Central memory CD8-positive, alpha-beta T cell (primary cell): ENCODE measurements at regions not wholly inside any gene's neighbourhood (a gene's known extent, or its start where the extent isn't known, plus 50 kb on each side); places are given as distances from the start of the nearest gene placed in this dataset.

Experiments
- ATAC-seq: fragments of 150-1000 bp; cut with Tn5 transposase; replicated peaks from 2 replicates; pipeline ENCODE4 v1.10.0; 2022; ENCODE audit warnings: mild to moderate bottlenecking, moderate FRiP score, moderate number of reproducible peaks; ENCODE audit not compliant: poor library complexity, severe bottlenecking; ENCODE audit errors: extremely low read depth
- DNase-seq, 2 donors: peaks; one replicate each; pipeline ENCODE4 v3.0.0; 2021; ENCODE audit warnings: low spot score in 2 of 2
- H3K27ac Mint-ChIP-seq: one replicate; pipeline ENCODE4 v1.8.0; 2022; ENCODE audit warnings: low read depth, mild to moderate bottlenecking, moderate library complexity, mixed read lengths
- H3K27me3 Mint-ChIP-seq: one replicate; pipeline ENCODE4 v1.8.0; 2022; ENCODE audit warnings: mixed read lengths
- H3K36me3 Mint-ChIP-seq: one replicate; pipeline ENCODE4 v1.8.0; 2022; ENCODE audit warnings: mild to moderate bottlenecking, moderate library complexity, mixed read lengths; ENCODE audit not compliant: insufficient read depth
- H3K4me1 Mint-ChIP-seq: one replicate; pipeline ENCODE4 v1.8.0; 2022; ENCODE audit warnings: mixed read lengths
- H3K4me3 Mint-ChIP-seq: one replicate; pipeline ENCODE4 v1.8.0; 2022; ENCODE audit warnings: mild to moderate bottlenecking, moderate library complexity, mixed read lengths
- H3K9me3 Mint-ChIP-seq: one replicate; pipeline ENCODE4 v1.8.0; 2022; ENCODE audit warnings: mixed read lengths

DNA sequence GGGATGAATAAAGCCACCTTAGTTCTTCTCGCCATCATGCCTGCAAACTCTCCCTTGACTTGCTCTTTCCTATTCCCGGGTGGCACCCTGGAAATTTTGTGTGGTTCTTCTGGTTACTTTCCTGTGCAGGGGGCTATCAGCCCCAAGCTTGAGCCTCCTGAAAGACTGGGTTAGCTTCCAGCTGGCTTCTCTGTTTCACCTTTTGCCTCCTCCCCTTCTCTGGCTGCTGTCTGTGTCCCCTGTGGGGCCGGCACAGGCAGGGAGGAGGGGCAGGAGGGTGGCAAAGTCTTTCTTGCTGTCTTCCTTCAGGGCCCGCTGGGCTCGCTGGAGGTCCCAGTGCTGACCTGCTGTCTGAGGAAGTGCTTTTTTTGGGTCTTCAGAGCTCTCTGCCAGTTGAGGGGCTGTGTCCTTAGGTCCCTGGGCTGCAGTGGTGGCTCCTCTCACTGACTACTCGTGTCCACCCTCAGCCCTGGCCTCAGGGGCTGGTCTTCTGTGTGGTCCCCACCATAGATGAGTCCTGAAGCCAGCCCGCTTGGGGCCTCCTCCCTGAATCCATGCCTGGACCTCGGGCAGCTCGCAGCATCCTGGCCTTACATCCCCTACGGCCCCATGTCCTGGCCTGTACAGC is 196.5 kb downstream of the KLF13 start:
- Mint-ChIP-seq H3K36me3 (no peaks in the 10 kb centered on the region), H3K27me3 (peaks cover 18% of the 10 kb centered on the region)

DNA sequence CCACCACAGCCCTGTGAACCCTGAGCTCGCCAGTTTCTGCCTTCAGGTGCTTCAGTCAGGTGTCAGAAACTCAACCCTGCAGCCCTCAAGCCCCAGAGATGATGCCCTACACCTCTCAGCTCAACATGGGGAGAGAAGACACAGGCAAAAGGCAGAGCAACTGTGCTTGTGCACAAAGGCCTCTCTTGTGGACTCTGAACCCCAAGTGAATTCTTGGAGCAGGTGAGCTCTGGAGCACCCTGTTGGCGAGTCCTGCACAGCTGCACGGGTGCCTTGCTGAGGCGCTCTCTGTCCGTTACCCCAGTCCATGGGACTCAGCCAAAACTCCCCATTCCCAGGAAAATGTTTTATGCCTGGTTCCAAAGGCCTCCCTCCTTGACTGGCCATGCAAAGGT is 197.0 kb downstream of the KLF13 start:
- Mint-ChIP-seq H3K4me1 (no peaks in the 10 kb centered on the region), H3K27me3 (peaks cover 23% of the 10 kb centered on the region), H3K36me3 (no peaks in the 10 kb centered on the region), H3K27ac (no peak overlapping the region), H3K9me3 (no peaks in the 10 kb centered on the region), H3K4me3 (no peak overlapping the region)
- DNase-seq (no peak), ATAC-seq (no peak)

More for the DNA sequence above, 196.5 kb downstream of the KLF13 start:
- Mint-ChIP-seq H3K27ac (no peak overlapping the region), H3K4me1 (no peaks in the 10 kb centered on the region), H3K9me3 (no peaks in the 10 kb centered on the region), H3K4me3 (no peak overlapping the region)
- ATAC-seq (no peak), DNase-seq (no peak)

DNA sequence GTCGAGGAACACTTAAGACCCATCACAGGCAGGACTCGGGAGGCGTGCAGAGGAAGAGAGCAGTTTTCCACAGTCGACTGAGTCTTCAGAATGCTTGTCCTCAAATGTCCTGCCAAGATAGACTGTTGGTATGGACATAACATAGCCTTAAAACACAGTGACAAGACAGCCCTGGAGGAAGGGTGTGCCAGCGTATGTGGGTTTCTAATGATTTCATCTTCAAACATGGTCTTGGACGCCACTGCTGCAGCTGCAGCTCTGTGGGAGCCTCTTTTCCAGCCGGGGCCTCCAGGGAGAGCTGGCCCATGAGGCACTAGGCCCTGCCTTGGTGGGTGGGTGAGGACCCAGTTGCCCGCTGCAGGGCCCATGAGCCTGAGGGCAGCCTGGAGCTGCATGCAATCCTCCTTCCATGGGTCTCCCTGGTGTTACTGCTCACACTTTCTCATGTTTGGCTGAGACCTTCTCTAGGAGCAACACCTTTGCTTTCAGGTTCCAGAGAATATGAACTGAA is 198.6 kb downstream of the KLF13 start:
- H3K27me3 Mint-ChIP-seq = peaks cover 39% of the 10 kb centered on the region
- no peak overlapping the region for H3K27ac Mint-ChIP-seq
- H3K4me3 Mint-ChIP-seq = no peak overlapping the region
- H3K36me3 Mint-ChIP-seq = no peaks in the 10 kb centered on the region
- ATAC-seq (no peak), DNase-seq (no peak)
- H3K9me3 Mint-ChIP-seq = no peaks in the 10 kb centered on the region
- H3K4me1 Mint-ChIP-seq = no peaks in the 10 kb centered on the region

DNA sequence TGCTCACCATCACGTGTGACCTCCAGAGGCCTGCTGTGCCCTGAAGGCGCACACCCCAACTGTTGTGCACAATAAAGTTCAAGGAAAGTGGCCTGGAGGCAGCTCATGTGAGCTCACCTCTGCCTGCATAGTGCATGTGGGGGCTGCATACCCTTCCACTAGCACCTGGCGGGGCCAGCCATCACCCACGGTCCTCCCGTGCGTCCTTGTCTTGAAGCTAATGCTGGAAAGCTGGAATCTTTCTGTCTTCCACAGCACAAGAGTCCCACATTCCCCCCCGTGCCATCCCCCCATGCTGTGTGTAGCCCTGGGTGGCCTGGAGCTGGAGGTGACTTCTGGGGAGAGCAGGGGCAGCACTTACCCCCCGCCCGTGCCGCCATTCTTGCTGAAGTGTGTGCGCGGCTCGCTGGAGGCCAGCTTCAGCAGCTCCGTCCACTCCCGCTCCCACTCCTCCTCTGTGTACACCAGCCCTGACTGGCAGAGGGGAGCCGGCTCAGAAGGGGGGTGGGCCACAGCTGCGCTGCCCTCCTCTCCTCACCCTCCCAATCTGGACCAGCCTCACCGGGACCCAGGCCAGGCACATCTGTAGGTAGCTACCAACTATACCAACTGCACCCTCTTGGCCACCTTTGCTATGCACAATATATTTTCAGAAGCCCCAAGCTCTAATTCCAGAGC is 199.5 kb downstream of the KLF13 start:
- DNase-seq (peak in 1 of 2 donors; percentile 11), ATAC-seq (no peak)
- H3K4me3 Mint-ChIP-seq = no peak overlapping the region
- H3K27me3 Mint-ChIP-seq = peaks cover 48% of the 10 kb centered on the region
- no peaks in the 10 kb centered on the region for H3K9me3 Mint-ChIP-seq
- no peaks in the 10 kb centered on the region for H3K4me1 Mint-ChIP-seq
- H3K36me3 Mint-ChIP-seq = no peaks in the 10 kb centered on the region
- no peak overlapping the region for H3K27ac Mint-ChIP-seq

DNA sequence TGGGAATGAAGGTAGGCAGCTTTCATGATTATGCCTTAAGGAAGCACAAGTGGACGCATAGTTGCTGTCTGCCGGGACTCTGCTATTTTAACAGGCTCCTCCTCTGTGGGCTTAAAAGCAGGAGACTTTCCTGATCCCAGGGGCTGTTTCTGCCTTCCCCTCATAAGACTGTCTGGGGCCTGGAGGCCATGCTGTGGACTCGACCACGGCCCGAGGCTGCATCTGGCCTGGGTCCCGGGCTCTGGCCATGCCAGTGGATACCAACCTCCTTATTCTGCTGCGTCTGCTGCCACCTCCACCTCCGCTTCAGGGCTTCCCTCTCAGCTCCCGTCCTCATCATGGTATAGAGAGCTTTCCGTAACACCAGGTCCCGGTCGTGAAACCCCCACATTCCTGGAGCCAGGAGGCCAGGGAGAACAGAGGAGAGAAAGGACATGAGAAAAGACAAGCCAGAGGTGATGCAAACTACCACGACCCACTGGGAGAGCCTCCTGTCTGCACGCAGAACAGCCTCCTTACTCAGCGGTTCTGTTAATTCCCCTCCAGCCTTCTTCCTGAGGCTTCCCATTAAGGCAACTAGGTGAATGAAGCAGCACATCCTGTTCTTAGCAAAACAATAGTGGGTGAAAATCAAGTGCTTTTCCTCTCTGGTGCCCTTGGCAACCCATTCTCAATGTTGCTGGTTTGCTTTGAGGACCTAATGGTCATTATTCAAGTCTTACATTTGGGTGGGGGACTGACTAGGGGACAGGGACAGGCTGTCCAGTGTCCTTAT is 200.5 kb downstream of the KLF13 start:
- Mint-ChIP-seq H3K4me3 (no peak overlapping the region), H3K27me3 (peaks cover 58% of the 10 kb centered on the region), H3K36me3 (no peaks in the 10 kb centered on the region), H3K9me3 (no peaks in the 10 kb centered on the region), H3K4me1 (no peaks in the 10 kb centered on the region), H3K27ac (no peak overlapping the region)
- ATAC-seq = no peak
- DNase-seq = no peak

DNA sequence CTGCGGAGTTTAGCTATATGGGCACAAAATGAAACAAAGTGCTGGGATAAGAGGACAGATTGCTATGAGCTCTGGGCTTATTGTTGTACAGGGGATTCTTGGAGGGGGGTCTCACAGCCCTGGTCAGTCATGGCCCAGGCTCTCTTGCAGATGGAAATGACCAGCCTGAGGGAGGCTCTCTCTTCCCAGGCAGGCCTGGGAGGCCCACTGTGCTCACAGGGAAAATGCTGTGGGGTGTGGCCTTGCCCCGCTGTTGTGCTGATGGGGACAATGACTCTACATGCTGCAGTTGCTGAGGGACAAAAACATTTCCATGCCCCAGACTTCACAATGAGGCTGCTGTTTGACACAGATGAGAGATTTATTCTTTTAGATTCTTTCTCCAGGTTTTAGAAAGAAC is 202.2 kb downstream of the KLF13 start:
- peaks cover 69% of the 10 kb centered on the region for H3K27me3 Mint-ChIP-seq
- no peaks in the 10 kb centered on the region for H3K36me3 Mint-ChIP-seq
- no peak for ATAC-seq

DNA sequence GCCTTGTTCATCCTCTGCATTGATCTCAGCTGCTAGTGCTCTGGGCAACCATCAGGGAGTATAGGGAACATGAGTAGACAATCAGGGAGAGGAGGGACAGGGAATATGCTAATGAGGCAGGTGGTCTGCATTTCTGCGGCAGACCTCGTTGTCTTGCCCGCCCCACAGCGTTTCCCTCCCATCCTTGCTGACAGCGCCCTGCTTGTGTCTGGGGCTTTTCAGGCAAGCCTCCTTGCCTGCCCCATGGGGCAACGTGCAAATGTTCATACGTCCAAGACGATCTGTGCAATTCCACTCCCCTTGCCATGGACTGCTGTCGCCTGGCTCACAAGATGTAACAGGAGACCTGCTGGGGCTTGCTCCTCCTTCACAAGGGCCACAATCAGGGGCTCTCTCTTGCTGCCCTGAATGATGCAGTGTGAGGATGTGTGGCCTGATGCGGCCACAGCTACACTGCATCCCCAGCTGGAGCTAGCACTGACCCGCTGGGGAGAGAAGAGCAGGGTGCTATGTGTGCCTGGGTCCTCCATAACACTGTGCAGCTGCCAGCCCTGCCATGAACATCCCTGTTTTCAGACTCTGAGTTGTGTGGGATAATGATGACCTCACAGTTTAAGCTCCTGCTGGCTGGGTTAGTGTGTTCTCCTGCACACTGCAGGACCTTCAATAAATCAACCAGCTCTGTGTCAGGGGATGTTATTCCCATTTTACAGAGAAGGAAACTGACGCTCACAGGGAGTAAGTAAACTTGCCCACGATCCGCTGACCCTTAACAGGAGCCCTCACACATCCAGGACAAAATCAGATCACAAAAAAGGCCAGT is 211.3 kb downstream of the KLF13 start:
- peaks cover 2% of the 10 kb centered on the region for H3K36me3 Mint-ChIP-seq
- no peak overlapping the region for H3K27ac Mint-ChIP-seq
- H3K4me3 Mint-ChIP-seq = no peak overlapping the region
- no peaks in the 10 kb centered on the region for H3K4me1 Mint-ChIP-seq
- ATAC-seq = no peak
- peaks cover 77% of the 10 kb centered on the region for H3K27me3 Mint-ChIP-seq
- no peak for DNase-seq
- no peaks in the 10 kb centered on the region for H3K9me3 Mint-ChIP-seq

More for the DNA sequence above, 202.2 kb downstream of the KLF13 start:
- Mint-ChIP-seq H3K9me3 (no peaks in the 10 kb centered on the region), H3K4me3 (no peak overlapping the region), H3K27ac (no peak overlapping the region), H3K4me1 (no peaks in the 10 kb centered on the region)
- no peak for DNase-seq

DNA sequence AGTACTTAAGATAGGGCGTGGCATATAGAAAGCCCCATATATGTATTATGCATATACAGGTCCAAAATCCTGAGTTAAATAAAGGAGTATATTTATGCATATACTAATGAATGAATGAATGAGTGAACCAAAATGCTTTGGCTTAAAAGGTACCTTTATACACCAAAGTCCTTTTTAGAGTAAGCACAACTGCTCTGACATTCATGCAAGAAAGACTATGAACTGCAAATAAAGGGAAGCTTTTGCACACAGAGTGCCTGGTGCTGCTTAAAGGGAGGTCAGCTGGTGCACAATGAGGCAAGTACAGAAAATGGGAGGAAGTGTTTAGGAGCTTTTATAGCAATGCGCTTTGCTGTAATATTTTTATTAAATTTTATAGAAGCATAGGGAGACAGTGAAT is 214.0 kb downstream of the KLF13 start:
- H3K36me3 Mint-ChIP-seq = peaks cover 2% of the 10 kb centered on the region
- H3K4me1 Mint-ChIP-seq = no peaks in the 10 kb centered on the region
- ATAC-seq = no peak
- H3K27ac Mint-ChIP-seq = no peak overlapping the region
- no peak for DNase-seq
- no peaks in the 10 kb centered on the region for H3K9me3 Mint-ChIP-seq
- H3K4me3 Mint-ChIP-seq = no peak overlapping the region
- peaks cover 65% of the 10 kb centered on the region for H3K27me3 Mint-ChIP-seq

DNA sequence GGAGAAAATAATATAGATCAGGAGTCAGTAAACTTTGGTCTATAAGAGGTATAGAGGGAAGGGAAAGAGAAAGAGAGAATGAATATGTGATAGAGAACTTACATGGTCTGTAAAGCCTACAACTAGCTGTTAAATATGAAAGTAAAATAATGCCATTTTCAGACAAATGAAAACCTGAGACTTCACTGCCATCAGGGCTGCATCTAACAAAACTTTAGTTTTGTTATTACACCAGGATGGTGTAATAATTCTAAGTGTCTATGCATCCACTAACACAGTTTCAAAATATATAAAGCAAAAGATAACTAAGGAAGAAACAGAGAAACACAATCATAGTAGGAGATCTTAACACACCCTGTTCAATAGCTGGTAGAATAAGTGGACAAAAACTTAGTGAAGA is 217.7 kb downstream of the KLF13 start:
- ATAC-seq = no peak
- Mint-ChIP-seq H3K9me3 (no peaks in the 10 kb centered on the region), H3K27me3 (peaks cover 64% of the 10 kb centered on the region)

DNA sequence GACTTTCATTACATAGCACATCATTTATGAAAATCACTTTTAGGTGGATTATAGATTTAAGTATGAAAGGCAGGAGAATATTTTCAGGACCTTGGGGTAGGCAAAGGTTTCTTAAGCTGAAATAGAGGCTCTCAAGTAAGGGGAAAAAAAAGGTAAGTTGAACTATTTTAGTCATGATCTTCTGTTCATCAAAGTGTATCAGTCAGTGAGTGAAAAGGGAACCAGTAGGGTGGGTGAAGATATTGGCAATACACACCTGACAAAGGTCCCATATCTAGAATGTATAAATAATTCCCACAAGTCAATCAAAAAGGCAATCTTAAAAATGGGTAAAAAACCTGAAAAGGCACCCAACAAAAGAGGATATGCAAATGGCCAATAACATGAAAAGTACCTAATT is 218.6 kb downstream of the KLF13 start:
- Mint-ChIP-seq H3K4me3 (no peak overlapping the region), H3K27ac (no peak overlapping the region), H3K4me1 (no peaks in the 10 kb centered on the region), H3K9me3 (no peaks in the 10 kb centered on the region), H3K27me3 (peaks cover 55% of the 10 kb centered on the region), H3K36me3 (no peaks in the 10 kb centered on the region)
- no peak for DNase-seq
- ATAC-seq = no peak

More for the DNA sequence above, 217.7 kb downstream of the KLF13 start:
- no peaks in the 10 kb centered on the region for H3K36me3 Mint-ChIP-seq
- DNase-seq = no peak
- no peaks in the 10 kb centered on the region for H3K4me1 Mint-ChIP-seq
- no peak overlapping the region for H3K27ac Mint-ChIP-seq
- no peak overlapping the region for H3K4me3 Mint-ChIP-seq

DNA sequence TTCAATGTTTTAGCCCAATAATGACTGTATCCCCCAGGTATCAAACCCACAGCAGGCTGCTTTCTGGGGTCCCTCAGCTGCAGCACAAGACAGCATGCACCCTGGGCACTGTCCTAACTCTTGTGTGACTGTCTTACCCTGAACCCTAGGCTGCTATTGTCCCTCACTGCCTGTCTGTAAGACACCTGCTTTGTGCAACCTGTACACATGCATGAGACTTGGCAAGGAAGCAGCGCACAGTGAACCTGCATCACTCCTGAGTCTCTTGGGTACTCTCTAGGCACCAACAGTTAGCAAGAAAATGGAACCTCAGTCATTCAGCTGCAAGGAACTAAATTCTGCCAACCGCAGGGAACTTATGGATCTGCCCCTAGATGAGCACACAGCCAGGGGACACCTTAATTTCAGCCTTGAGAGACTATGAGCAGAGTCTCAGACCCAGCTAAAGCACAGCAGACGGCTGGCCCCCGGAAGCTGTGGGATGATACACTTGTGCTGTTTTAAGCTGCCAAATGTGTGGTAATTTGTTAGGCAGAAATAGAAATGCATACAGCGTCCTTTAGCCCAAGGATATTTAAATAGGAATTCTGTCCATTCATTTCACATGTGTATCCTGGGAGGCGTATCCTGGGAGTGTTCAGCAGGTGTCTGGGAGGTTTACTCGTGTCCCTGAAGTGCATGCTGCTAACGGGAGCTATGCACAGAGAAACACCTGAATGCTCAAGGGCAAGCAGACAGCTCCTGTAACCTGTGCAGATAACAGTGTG is 223.8 kb downstream of the KLF13 start:
- DNase-seq (no peak), ATAC-seq (no peak)
- Mint-ChIP-seq H3K27me3 (peaks cover 44% of the 10 kb centered on the region), H3K27ac (no peak overlapping the region), H3K36me3 (no peaks in the 10 kb centered on the region), H3K4me1 (no peaks in the 10 kb centered on the region), H3K4me3 (no peak overlapping the region), H3K9me3 (no peaks in the 10 kb centered on the region)

DNA sequence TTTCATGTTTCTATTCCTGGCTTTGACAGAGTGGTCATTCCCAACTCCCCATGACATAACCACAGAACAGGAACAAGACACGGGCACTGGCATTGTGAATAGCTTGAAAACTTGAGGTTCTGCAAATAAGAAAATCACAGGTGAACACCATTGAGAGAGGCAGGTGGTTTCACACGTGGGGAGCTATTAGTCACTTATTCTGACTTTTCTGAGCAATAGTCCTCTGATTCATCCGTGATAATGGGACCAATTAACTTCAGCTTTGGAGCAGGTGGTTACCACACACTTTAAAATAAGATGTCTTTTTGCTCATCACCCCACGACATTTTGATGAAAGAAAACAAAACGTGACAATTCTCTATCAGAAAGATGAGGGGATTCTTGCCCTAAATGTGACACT is 224.7 kb downstream of the KLF13 start:
- H3K27me3 Mint-ChIP-seq = peaks cover 44% of the 10 kb centered on the region
- DNase-seq = no peak
- H3K36me3 Mint-ChIP-seq = no peaks in the 10 kb centered on the region
- ATAC-seq = no peak
- no peak overlapping the region for H3K4me3 Mint-ChIP-seq
- no peak overlapping the region for H3K27ac Mint-ChIP-seq
- no peaks in the 10 kb centered on the region for H3K4me1 Mint-ChIP-seq
- H3K9me3 Mint-ChIP-seq = no peaks in the 10 kb centered on the region
